Gastroesophageal sphincter (tissue), 4 donors: ENCODE measurements at regions not wholly inside any gene's neighbourhood (a gene's known extent, or its start where the extent isn't known, plus 50 kb on each side); places are given as distances from the start of the nearest gene placed in this dataset.
A peak's percentile ranks its signal among the peaks of the same experiment; 100 is the strongest.

Experiments
- ATAC-seq: fragments of 150-250 bp; one replicate; pipeline ENCODE4 v1.9.1; 2016; ENCODE audit warnings: mild to moderate bottlenecking, moderate library complexity
- H3K27ac ChIP-seq, 4 donors: fragments of 200-600 bp; sonication (generic) in 3 of 4; 1 replicate in 3 of 4; 2 replicates in 1 of 4; pipeline ENCODE4 v1.5.1; 2016 to 2019
- H3K27me3 ChIP-seq: fragments of 200-600 bp; sonication (generic); one replicate; pipeline ENCODE4 v1.5.1; 2019
- H3K36me3 ChIP-seq, 2 donors: fragments of 200-600 bp; sonication (generic); one replicate each; pipeline ENCODE4 v1.5.1; 2019; ENCODE audit warnings: control low read depth in 1 of 2
- H3K4me1 ChIP-seq, 3 donors: fragments of 200-600 bp; sonication (generic); 1 replicate in 2 of 3; 2 replicates in 1 of 3; pipeline ENCODE4 v1.5.1; 2016 to 2019; ENCODE audit warnings: control low read depth in 2 of 3
- H3K4me3 ChIP-seq, 2 donors: fragments of 200-600 bp; sonication (generic); one replicate each; pipeline ENCODE4 v1.5.1; 2019; ENCODE audit warnings: mild to moderate bottlenecking in 1 of 2, moderate library complexity in 1 of 2
- H3K9me3 ChIP-seq, 3 donors: fragments of 200-600 bp; sonication (generic); one replicate each; pipeline ENCODE4 v1.5.1; 2017 to 2019; ENCODE audit warnings: control low read depth in 2 of 3
- EP300 ChIP-seq: sonication (generic); formaldehyde crosslinking; IDR thresholded peaks from one replicate; pipeline ENCODE4 v1.6.1; 2017; ENCODE audit warnings: antibody characterized with exemption, mild to moderate bottlenecking
- POLR2A ChIP-seq, 2 donors: fragments of 450-650 bp; IDR thresholded peaks; one replicate each; pipeline ENCODE4 v1.6.1; 2017; ENCODE audit warnings: antibody characterized with exemption in 2 of 2, mild to moderate bottlenecking in 2 of 2, moderate library complexity in 1 of 2
- POLR2AphosphoS5 ChIP-seq: sonication (generic); formaldehyde crosslinking; IDR thresholded peaks from one replicate; pipeline ENCODE4 v1.6.1; 2017; ENCODE audit warnings: antibody characterized with exemption
- WGBS, 2 donors: methylation state at CpG; one replicate each; pipeline ENCODE4 v1.1.5; 2018; ENCODE audit warnings: low coverage in 1 of 2; 5-methylcytosine and 5-hydroxymethylcytosine counted together
- TF ChIP-seq, protein P1 (sequence below), 4 experiments: fragments of 200-600 bp in 2 of 4; fragments of 450-650 bp in 2 of 4; sonication (generic) in 1 of 4; IDR thresholded peaks; one replicate each; pipeline ENCODE4 v1.5.1; 2017 to 2019; ENCODE audit warnings: antibody characterized with exemption in 4 of 4, mild to moderate bottlenecking in 2 of 4, moderate library complexity in 2 of 4

- no peak overlapping the region for H3K4me3 ChIP-seq
- 63% methylated on average over 8 of the region's 8 CpGs; no CpG with 5 or more reads in 1 of the 2 donors for WGBS, 2 donors
- H3K27ac ChIP-seq, result peak overlapping the region in 1 of 4 donors; percentile 86
- TF ChIP-seq POLR2A (IDR thresholded peaks at IDR 0.05) (no peak), POLR2AphosphoS5 (no peak), EP300 (no peak)
- TF ChIP-seq, protein P1, sequence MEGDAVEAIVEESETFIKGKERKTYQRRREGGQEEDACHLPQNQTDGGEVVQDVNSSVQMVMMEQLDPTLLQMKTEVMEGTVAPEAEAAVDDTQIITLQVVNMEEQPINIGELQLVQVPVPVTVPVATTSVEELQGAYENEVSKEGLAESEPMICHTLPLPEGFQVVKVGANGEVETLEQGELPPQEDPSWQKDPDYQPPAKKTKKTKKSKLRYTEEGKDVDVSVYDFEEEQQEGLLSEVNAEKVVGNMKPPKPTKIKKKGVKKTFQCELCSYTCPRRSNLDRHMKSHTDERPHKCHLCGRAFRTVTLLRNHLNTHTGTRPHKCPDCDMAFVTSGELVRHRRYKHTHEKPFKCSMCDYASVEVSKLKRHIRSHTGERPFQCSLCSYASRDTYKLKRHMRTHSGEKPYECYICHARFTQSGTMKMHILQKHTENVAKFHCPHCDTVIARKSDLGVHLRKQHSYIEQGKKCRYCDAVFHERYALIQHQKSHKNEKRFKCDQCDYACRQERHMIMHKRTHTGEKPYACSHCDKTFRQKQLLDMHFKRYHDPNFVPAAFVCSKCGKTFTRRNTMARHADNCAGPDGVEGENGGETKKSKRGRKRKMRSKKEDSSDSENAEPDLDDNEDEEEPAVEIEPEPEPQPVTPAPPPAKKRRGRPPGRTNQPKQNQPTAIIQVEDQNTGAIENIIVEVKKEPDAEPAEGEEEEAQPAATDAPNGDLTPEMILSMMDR (IDR thresholded peaks at IDR 0.05), result no peak
- no peaks in the 10 kb centered on the region for H3K9me3 ChIP-seq
- H3K4me1 ChIP-seq, result peaks cover 0 to 44% (median 5%) of the 10 kb centered on the region in 3 donors
- ATAC-seq, result no peak
- H3K27me3 ChIP-seq, result no peaks in the 10 kb centered on the region
- H3K36me3 ChIP-seq, result no peaks in the 10 kb centered on the region
Observed at GRCh38 chr3:11095932-11096265, 58.4 kb upstream of the HRH1 start.

DNA sequence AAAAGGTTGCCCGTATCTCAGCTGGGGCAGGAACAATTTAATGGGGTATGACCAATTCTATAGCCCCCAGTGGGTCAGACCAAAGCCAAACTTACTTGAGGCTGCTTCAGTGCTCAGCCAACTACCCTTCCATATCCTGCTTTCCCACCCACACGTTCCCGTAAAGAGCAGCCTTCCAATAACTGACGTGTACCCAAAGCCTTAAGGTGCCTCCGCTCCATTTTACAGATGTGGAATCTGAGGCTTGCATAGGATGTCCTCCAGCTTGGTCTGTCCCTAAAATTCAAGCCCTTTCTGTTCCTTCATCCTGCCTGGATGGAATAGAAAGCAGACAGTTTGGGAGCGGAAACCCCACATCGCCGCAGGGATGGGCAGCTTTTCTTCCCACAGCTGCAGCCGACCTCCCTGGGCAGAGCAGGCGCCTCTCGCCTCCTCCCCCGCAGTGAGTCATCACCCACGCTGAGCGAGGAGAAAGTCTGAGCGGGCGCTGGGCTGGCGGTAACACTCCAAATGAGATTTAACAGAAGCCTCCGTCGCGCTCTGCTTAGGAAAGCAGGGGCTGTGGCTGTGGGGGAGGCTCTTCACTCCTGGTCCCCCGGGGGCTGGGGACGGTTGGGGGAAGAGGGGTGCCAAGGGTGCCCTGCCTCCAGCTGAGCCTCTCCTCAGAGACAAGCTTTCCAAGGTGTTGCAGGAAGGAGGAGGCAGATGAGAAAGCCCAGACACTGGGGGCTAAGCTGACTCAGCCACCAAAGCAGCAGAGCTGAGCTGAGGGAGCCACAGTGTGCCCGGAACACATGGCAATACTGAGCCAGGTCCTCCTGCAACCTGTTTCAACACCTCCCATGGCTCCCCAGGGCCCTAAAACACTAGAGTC is 57.8 kb upstream of the HRH1 start:
- 10 to 12% methylated on average over 5 to 6 of the region's 23 CpGs for WGBS, 2 donors
- peak overlapping the region; percentile 10 to 86 (median 79) for H3K27ac ChIP-seq
- H3K9me3 ChIP-seq, result no peaks in the 10 kb centered on the region
- TF ChIP-seq POLR2AphosphoS5, result peak; percentile 95
- no peak for TF ChIP-seq EP300
- no peak for TF ChIP-seq POLR2A (IDR thresholded peaks at IDR 0.05)
- H3K4me3 ChIP-seq, result peak overlapping the region; percentile 2 to 40
- H3K4me1 ChIP-seq, result peaks cover 0 to 38% (median 3%) of the 10 kb centered on the region in 3 donors
- no peaks in the 10 kb centered on the region for H3K27me3 ChIP-seq
- no peaks in the 10 kb centered on the region for H3K36me3 ChIP-seq
- ATAC-seq, result peak; percentile 92

DNA sequence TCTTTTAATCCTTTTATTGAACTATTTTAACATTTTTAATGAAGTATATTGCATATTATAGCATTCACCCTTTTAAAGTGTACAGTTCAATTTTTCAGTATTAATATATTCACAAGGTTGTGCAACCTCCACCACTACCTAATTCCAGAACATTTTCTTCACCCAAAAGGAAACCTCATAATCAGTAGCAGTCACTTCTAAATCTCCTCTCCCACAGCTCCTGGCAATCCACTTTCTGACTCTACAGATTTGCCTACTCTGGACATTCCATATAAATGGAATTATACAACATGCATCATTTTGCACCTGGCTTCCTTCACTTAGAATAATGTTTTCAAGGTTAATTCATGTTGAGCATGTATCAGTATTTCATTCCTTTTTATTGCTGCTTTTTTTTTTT is 55.0 kb upstream of the HRH1 start:
- no peaks in the 10 kb centered on the region for H3K36me3 ChIP-seq
- no peaks in the 10 kb centered on the region for H3K27me3 ChIP-seq
- TF ChIP-seq EP300, result no peak
- ATAC-seq, result no peak
- no peak overlapping the region for H3K27ac ChIP-seq
- H3K9me3 ChIP-seq, result peaks cover 0 to 12% (median 0%) of the 10 kb centered on the region in 3 donors
- no peak overlapping the region for H3K4me3 ChIP-seq
- peaks cover 0 to 23% (median 0%) of the 10 kb centered on the region in 3 donors for H3K4me1 ChIP-seq
